ENCODE measurements at regions not wholly inside any gene's neighbourhood (a gene's known extent, or its start where the extent isn't known, plus 50 kb on each side); places are given as distances from the start of the nearest gene placed in this dataset.

DNA sequence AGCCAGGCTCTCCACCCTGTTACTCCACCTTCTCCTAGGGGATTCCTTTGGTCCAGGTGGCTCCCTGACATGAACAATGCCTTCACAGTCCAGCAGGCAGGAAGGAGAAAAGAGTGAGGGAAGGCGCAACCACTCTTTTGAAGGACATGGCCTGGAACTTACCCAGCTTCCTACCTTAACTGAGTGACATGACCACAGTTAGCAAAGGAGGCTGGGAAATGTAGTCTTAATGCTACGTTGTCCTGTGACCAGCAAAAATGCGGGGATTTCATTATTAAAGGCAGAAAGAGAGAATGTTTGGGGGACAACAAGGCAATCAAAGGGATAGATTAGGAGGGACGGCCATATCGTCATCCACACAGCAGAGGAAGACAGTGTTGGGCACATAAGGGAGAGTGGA lies 100.3 kb upstream of the ERCC6L2 start:
- no peak for TF ChIP-seq CTCF (IDR thresholded peaks at IDR 0.05)

DNA sequence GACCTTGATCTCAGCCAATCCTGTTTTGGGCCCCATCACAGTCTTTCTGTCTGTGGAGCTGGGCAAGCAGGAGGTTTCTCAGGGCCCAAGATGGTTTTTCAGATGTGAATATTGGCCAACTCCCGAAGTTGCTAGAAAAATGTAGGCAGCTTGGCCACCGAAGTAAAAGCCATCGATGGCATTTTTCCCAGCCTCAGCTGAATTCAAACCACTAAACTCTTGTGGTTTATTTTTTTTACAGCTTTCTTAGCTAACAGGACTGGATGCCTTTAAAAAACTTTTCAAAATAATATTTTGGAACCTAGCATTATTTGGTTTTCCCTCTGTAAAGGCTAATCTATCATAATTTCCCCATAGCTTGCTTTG lies 102.5 kb upstream of the ERCC6L2 start:
- no peak for TF ChIP-seq CTCF (IDR thresholded peaks at IDR 0.05)

DNA sequence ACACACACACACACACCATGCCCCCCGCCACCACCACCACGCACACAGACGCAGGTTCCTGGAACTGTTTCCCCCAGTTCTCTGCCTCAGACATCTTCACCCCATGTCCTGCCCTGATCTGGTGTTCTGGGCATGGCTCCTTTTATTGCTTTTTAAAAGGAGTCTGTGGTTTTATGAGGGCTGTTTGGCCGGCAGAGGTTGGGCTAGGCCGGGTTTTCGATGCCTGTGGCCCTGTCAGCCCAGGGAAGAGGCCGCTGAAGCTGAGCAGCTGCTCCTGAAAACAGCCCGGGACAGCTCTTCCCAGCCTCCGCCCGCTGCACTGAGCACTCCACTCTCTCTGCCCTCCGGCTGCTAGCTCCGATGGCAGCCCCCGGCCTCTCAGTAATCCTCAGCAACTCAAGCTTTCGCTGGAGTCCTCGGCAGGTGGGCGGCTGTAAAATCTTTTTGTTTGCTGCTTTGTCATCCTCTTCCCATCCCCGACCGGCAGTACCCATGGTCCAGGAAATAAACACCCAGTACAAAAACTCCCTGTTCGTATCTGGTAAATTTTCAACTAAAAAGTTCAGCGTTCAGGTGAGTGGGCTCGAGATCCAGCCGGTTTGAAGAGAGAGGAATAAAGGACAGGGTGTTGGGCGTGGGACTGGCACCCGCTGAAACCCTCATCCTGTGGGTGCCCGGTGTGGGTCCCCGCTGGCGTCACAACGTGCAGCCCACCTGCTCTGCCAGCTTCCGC lies 103.0 kb upstream of the ERCC6L2 start:
- TF ChIP-seq CTCF (IDR thresholded peaks at IDR 0.05), result no peak

- TF ChIP-seq CTCF (IDR thresholded peaks at IDR 0.05), result no peak
Observed at GRCh38 chr9:95771556-95772246, 103.8 kb upstream of the ERCC6L2 start.

DNA sequence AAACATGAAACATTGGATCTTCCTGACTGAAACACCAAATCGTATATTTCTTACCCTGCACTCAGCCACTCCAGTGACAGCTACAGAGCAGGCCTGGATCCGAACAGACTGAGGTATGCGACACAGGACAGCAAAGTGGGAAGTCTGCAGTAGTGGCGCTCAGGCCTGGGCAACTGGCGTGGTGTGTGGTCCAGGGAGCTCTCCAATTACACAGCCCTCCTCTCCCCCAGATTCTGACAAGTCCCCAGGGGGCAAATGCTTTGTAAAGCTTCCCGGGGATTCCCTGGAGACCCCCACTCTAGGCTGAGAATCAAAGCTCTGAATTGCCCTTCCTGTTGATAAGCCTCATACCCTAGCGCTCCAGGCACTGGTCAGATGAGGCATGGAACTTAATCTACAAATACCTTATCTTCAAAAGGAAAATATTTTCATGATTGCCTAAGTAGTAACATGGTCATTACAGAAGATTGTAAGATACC lies 104.8 kb upstream of the ERCC6L2 start:
- no peak for TF ChIP-seq CTCF (IDR thresholded peaks at IDR 0.05)

DNA sequence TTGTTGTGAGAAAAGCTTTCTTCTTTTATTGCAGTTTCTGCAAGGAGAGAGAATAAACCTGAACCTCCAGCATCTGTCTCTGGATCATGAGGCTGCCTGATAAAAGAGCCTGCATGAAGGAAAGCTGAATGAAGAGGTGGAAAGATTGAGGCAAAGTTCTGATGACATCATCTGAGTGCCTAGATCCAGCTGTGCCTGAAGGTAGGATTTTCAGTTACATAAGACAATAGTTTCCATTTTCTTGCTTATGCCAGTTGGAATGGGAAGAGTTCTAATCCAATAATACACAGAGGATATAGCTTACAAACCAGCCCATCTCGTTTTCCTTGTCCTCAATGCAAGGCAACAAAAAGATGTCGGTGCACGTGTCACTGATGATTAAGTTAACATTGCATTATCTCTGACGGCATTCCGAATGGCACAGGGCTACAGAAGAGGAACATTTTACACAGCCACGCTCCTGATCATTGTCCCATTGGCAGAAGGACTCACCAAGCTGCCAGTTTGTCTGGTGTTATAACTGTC lies 105.5 kb upstream of the ERCC6L2 start:
- no peak for TF ChIP-seq CTCF (IDR thresholded peaks at IDR 0.05)

DNA sequence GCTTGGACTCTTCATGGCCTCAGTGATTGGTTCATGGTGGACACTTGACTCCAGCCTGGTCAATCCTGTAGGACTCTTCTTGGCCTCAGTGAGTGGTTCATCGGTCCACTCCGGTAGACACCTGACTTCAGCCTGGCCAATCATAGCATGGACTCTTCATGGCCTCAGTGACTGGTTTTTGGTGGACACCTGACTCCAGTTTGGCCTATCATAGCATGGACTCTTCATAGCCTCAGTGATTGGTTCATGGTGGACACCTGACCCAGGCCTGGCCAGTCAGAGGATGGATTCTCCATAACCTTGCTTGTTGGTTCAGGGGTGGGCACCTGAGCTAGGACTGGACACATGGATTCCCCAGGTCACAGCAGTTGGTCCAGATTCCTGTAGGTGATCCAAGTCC lies 106.0 kb upstream of the ERCC6L2 start:
- TF ChIP-seq CTCF (IDR thresholded peaks at IDR 0.05), result no peak
